Right lobe of liver (tissue), 6 donors: ENCODE measurements at regions not wholly inside any gene's neighbourhood (a gene's known extent, or its start where the extent isn't known, plus 50 kb on each side); places are given as distances from the start of the nearest gene placed in this dataset.

Source experiments
- ATAC-seq, 4 donors: fragments of 200-7000 bp; cut with Tn5 transposase; one replicate each; pipeline ENCODE4 v1.9.1; 2020; ENCODE audit warnings: mild to moderate bottlenecking in 4 of 4, moderate library complexity in 4 of 4
- DNase-seq, 3 donors: peaks; one replicate each; pipeline ENCODE4 v3.0.0-alpha.2; 2020
- H3K27ac ChIP-seq, 3 donors: fragments of 200-600 bp; one replicate each; pipeline ENCODE4 v1.8.0; 2022
- H3K27me3 ChIP-seq, 2 donors: fragments of 200-600 bp; one replicate each; pipeline ENCODE4 v1.8.0; 2022
- H3K36me3 ChIP-seq, 4 donors: fragments of 200-600 bp; sonication (generic) in 1 of 4; one replicate each; pipeline versions ENCODE4 v1.5.1 to v1.8.0; 2017 to 2022; ENCODE audit warnings: control low read depth in 1 of 4
- H3K4me1 ChIP-seq, 4 donors: fragments of 200-600 bp; sonication (generic) in 1 of 4; one replicate each; pipeline versions ENCODE4 v1.5.1 to v1.8.0; 2017 to 2022; ENCODE audit warnings: control low read depth in 1 of 4
- H3K4me3 ChIP-seq, 3 donors: fragments of 200-600 bp; one replicate each; pipeline ENCODE4 v1.8.0; 2022
- H3K9me3 ChIP-seq, 4 donors: fragments of 200-600 bp; sonication (generic) in 1 of 4; one replicate each; pipeline versions ENCODE4 v1.5.1 to v1.8.0; 2017 to 2022; ENCODE audit warnings: control low read depth in 1 of 4
- CTCF ChIP-seq, 4 donors: fragments of 200-600 bp in 3 of 4; fragments of 450-650 bp in 1 of 4; IDR thresholded peaks; one replicate each; pipeline versions ENCODE4 v1.5.1 to v1.8.0; 2016 to 2022; ENCODE audit warnings: antibody characterized with exemption in 4 of 4, mild to moderate bottlenecking in 2 of 4
- POLR2A ChIP-seq: fragments of 450-650 bp; IDR thresholded peaks from one replicate; pipeline ENCODE4 v1.6.1; 2017; ENCODE audit warnings: antibody characterized with exemption, mild to moderate bottlenecking
- WGBS: methylation state at CpG from one replicate; pipeline ENCODE4 v1.1.6; 2018; ENCODE audit warnings: low coverage, low lambda C conversion rate; ENCODE audit not compliant: insufficient coverage; ENCODE audit errors: missing lambda C conversion rate; 5-methylcytosine and 5-hydroxymethylcytosine counted together
- intact Hi-C, 2 donors: fragments of 100-400 bp; cut with DNase I; formaldehyde crosslinking; loops; one replicate each; pipeline versions ENCODE4 v1.11.2 to v1.14.1; 2022
- donor health status: DM: no; HTN: yes; CAD: no.
- donor health status: DM: no; HTN: no; CAD: no.
- donor health status: DM: no; HTN: no; CAD: no.
- donor health status: DM: no; HTN: yes; CAD: no.
- donor health status: DM: no; HTN: yes; CAD: no.

- Histone ChIP-seq H3K4me1 (no peaks in the 10 kb centered on the region), H3K27me3 (no peaks in the 10 kb centered on the region), H3K27ac (no peak overlapping the region), H3K9me3 (no peaks in the 10 kb centered on the region), H3K36me3 (no peaks in the 10 kb centered on the region), H3K4me3 (no peak overlapping the region)
- 80% methylated on average over 1 of the region's 2 CpGs for WGBS
- no peak for DNase-seq
- TF ChIP-seq CTCF (IDR thresholded peaks at IDR 0.05) (no peak), POLR2A (no peak)
- peak in 1 of 4 donors; percentile 41 for ATAC-seq
- intact Hi-C loops = no loop called here
Observed at GRCh38 chr2:82508702-82509101, 1950.4 kb downstream of the SUCLG1 start.

- 50% methylated on average over 2 of the region's 11 CpGs for WGBS
Observed at GRCh38 chr2:82507657-82508056, 1951.4 kb downstream of the SUCLG1 start.

GRCh38 chr2:82501217-82501616, 1957.9 kb downstream of the SUCLG1 start:
- TF ChIP-seq CTCF (IDR thresholded peaks at IDR 0.05) (no peak), POLR2A (no peak)
- no peaks in the 10 kb centered on the region for H3K36me3 ChIP-seq

More at GRCh38 chr2:82507657-82508056, 1951.4 kb downstream of the SUCLG1 start:
- H3K4me3 ChIP-seq = no peak overlapping the region
- no peaks in the 10 kb centered on the region for H3K9me3 ChIP-seq
- no peaks in the 10 kb centered on the region for H3K27me3 ChIP-seq
- no peak overlapping the region for H3K27ac ChIP-seq
- DNase-seq = no peak
- peak in 1 of 4 donors; percentile 17 for ATAC-seq
- TF ChIP-seq POLR2A = no peak
- no peak for TF ChIP-seq CTCF (IDR thresholded peaks at IDR 0.05)
- intact Hi-C loops = no loop called here
- no peaks in the 10 kb centered on the region for H3K36me3 ChIP-seq
- H3K4me1 ChIP-seq = no peaks in the 10 kb centered on the region

GRCh38 chr2:82498777-82499443, 1960.2 kb downstream of the SUCLG1 start:
- H3K9me3 ChIP-seq = no peaks in the 10 kb centered on the region
- 43% methylated on average over 6 of the region's 6 CpGs for WGBS
- H3K4me3 ChIP-seq = no peak overlapping the region
- H3K4me1 ChIP-seq = no peaks in the 10 kb centered on the region
- ATAC-seq (no peak), DNase-seq (no peak)
- H3K27me3 ChIP-seq = no peaks in the 10 kb centered on the region
- H3K36me3 ChIP-seq = no peaks in the 10 kb centered on the region
- no peak overlapping the region for H3K27ac ChIP-seq
- TF ChIP-seq CTCF (IDR thresholded peaks at IDR 0.05) (no peak), POLR2A (no peak)
- intact Hi-C loops = no loop called here

More at GRCh38 chr2:82501217-82501616, 1957.9 kb downstream of the SUCLG1 start:
- 61% methylated on average over 4 of the region's 4 CpGs for WGBS
- no peaks in the 10 kb centered on the region for H3K27me3 ChIP-seq
- ATAC-seq (no peak), DNase-seq (no peak)
- no peaks in the 10 kb centered on the region for H3K4me1 ChIP-seq
- no peak overlapping the region for H3K27ac ChIP-seq
- no peaks in the 10 kb centered on the region for H3K9me3 ChIP-seq
- no peak overlapping the region for H3K4me3 ChIP-seq
- intact Hi-C loops = no loop called here
